Stimulated activated CD4-positive, alpha-beta T cell treated with anti-CD3 and anti-CD28 coated beads, Interleukin-2, amount 100 ng/mL, for 4 hours (primary cell): ENCODE measurements at regions not wholly inside any gene's neighbourhood (a gene's known extent, or its start where the extent isn't known, plus 50 kb on each side); places are given as distances from the start of the nearest gene placed in this dataset.
"Not testable (repeated sequence)": the region's sequence is repeated elsewhere in the genome, so short reads cannot be mapped to it uniquely, and the experiment has no call there.

Source experiments
- DNase-seq: peaks from one replicate; pipeline ENCODE4 v3.0.0-alpha.2; 2020; ENCODE audit warnings: low read depth

DNA sequence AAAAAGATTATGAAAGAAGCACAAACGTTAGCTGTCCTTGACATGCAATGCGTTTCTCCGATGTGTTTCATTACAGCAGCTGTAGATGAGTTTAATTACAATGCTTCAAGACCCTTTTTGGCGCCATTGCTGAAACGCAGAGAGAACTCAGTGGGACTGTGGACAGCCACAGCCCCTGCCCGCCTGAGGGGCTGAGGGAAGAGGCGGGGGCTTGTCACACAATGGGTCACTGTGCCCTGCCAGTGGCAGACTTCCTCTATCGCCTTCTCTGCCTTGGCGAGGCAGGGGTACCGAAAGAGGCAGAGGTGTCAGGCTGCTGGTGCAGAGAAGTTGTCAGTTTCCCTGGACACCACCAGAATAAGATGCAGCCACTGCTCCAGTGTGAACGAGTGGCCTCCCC lies 252.0 kb downstream of the NR2F2 start:
- DNase-seq: no peak

DNA sequence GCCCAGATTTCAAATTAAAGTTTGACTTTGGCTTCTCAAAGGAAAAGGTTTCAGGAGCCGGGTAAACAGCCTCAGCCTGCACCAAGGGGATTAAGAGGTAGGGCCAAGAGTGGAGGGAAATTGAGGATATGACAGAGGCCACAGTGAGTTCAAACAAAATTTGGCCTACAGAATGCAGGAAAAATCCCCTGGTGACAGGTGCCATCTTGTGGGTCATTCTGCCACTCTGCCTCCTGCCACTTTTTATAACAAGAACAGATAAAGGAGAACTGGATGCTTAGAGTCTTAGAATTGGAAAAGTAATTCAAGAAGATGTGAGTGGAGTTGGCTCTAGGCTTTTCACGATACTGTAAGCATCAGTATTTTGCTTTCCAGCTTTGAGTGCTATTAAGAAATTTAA lies 253.2 kb downstream of the NR2F2 start:
- no peak for DNase-seq

DNA sequence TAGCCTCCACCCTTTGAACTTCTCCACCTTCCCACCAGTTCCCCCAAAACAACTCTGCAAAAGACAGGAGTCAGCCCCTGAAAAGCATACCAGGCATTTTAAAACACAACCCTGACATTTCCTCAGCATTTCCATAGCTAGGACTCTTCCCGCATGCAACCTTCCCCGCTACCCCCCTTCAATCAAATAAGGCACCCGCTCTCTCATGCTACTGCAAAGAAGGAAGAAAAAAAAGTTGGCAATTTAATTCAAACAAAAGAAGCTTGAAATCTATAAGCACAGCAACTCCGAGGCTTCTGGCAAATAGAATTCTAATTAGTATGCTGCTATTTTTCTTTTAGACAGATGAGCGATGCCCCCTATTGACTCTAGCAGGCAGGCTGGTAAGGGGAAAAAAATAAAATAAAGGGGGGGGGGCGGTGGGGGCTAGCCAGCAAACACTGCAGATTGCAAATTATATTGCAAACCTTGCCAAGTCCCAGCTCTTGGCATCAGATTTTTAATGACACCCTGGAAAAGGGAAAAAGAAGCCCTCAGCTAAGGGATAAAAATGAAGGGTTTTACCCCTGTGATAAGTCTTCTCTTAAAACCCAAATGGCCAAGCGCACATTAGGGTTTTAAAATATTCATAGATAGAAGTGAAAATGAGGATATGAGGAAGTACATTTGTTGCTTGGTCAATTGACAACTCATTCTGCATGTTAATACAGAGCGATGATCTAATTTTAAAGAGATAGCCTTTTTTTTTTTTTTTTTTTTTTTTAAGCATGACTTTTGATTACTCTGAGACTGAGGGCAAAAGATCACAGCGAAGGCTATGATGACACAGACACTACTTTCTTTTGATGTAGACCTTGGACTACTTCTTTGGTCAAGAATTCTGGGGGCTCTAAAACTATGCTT lies 255.2 kb downstream of the NR2F2 start:
- DNase-seq: no peak

DNA sequence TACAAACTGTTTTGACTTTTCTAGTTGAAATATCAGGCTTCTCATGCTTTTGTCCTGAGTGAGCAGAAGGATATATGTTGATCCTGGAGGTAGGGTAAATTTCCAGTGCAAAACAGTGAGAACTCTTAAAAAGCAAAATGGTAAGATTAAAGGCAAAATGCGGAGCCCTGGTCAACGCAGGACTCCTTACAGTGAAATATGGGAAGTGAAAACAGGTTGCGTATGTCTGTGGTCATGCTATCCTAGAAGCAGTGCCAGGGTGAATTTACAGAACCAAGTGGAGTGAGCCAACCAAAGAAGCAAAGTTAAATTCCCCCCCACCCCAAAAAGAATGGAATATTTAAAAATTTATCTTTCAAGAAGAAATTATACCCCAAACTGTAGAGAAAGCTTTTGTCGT lies 256.4 kb downstream of the NR2F2 start:
- DNase-seq: no peak

DNA sequence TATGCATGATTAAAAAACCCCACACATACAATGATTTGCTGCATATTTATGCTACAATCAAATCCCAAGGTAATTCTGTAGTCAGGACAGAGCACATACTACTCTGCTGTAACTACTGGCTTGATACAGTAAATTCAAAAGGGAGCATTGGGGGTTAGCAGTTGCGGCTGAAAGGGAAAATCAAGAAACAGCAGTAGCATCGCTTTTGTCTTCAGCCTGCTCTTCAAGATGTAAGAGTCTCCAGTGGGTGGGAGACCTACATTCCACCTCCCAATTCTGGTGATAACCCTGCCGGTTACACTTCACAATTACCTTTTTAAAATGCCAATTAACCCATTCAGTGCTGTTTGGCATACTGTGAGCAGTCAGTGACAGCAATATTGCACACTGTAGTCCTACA lies 259.4 kb downstream of the NR2F2 start:
- DNase-seq: no peak

DNA sequence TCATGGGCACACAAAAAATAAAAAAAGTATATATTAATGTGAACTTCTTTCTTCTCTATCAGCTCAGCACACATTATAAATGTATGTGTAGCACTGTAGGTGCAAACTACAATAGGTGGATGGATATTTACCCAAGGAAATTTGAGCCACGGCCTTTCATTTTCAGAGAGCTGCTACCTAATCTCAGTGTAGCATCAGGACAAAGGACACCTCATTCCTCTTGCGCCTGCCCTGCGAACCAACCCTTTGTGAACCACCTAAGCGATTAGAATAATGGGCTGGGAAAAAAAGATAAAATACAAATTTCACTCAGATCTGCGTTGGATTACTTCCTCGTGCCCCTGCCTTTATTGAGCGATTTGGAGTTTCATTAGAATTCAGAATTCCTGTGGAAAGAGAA lies 263.2 kb downstream of the NR2F2 start:
- DNase-seq: no peak

DNA sequence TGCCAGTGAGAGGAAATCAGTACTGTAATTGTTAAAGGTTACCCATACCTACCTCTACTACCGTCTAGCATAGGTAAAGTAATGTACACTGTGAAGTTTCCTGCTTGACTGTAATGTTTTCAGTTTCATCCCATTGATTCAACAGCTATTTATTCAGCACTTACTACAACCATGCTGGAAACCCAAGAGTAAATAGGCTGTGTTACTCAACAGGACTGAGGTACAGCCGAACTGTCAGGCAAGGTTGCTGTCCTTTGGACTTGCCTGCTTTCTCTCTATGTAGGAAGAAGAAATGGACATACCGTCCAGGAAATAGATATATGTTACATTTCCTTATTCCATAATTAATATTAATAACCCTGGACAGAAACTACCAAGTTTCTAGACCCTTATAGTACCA lies 265.5 kb downstream of the NR2F2 start:
- no peak for DNase-seq

DNA sequence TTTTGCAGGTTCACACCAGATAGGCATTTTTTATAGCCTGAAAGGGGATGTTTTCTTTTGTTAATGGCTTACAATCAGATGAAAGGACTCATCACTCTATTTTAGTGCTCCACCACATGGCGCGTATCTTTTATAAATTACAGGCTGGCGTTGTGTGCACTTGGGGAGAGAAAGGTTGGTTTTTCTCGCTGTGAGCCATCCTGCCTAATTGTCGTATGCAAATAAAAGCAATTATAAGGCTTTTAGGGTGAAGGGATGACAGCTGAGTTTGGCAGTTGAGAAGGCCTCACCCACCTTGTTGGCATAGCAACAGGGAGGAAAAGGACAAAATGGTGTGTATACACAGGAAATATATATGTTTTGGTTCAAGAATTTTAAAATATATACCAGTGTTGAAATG lies 268.0 kb downstream of the NR2F2 start:
- DNase-seq: no peak

DNA sequence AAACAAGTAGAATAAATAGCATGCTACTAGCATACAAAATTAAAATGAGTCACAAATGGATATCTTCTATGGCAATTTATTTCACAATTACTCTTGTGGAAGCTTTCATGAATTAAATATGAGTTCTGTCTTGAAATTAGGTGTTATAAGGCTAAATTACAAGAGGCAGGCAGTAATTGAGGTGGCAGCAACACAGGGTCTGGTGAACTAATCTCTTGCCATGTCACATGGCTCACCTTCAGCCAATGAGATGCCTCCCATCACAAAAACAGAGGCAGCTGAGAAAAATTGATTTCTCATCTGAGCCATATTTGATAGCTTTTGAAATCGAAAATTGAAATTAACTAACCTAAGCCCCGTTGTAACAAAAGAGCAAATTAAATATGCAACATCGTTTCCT lies 268.8 kb downstream of the NR2F2 start:
- no peak for DNase-seq

DNA sequence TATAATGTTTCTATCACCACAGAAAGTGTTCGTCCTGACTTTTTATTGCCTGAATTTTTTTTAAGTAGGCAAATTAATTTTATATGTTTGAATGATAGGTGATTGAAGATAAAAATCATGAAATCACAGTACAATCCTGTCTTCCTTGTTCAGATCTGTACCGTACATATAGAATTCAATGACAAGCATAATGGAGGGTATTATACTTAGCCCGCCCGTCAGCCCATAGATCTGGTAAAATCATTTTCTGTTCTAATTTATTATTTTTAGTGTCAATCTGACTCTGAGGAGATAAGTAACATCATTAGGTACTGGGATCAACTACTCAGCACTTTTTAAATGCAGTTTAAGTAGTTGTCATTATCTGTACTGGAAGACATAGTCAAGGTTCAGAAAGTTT lies 269.9 kb downstream of the NR2F2 start:
- DNase-seq: no peak

DNA sequence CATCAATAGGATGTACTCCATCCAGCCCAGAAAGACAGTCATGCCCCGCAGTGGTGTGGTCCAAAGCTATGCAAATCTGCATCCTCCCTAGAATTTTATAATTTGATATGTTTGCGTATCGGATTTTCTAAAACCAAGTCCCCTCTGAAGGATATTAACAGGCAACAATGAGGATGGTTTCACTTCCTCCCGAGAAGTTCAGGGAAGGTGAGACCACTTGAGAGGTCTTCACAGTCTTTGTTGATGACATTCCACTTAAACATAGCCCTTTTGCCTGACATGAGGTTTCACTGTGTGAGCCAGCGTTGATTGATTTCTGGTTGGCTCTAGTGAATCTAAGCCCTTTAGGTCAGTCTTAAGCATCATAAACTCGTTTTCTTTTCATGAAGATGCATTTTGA lies 276.1 kb downstream of the NR2F2 start:
- no peak for DNase-seq

DNA sequence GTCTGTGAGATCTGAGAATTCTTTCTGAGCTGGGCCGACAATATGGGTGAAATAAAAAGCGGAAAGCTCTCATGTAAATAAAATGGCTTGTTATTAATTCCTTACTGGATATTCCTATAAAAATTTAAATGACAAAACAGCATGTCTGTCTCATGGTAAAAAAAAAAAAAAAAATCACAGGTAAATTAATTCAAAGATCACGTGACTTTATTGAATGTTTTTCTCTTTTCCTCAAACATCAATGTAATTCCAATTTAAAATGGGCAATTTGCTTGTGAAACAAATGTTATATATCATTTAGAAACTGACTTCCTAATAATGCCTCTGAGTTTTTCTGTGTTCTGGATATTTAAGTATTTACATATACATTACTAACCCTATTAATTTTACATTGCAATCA lies 280.3 kb downstream of the NR2F2 start:
- no peak for DNase-seq

DNA sequence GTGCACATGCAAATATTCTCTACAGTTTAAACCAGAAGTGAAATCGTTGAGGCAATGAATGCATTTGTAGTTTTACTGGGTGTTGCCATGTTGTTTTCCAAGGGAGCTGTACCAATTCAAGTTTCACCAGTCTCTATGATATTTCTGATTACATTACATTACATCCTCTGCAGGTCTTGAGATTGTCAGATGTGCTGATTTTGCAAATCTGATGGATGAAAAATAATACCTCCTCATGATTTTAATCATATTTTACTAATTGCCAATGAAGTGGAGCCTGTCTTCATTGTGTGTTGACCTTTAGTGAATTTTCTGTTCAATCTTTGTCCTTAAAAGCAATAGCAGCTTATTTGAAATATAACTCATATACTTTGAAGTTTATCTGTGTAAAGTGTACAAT lies 282.4 kb downstream of the NR2F2 start:
- DNase-seq: no peak

DNA sequence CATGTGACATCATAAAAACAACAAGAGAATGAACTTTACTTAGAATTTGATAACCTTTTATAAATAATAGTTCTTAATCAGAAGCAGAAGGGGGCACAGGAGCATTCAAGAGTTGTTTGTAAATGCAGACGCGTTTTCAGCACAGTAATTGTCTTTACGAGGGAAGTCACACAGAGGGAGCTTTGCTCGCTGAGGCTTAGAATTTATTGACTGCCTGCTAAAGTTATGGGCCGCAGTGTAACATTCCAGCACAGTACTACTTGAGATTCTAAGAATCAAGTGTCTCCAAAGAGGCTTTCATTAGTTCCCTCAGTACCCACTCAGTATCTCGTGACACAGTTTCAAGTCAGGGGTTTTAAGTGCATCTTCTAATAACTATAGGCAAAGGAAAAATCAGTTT lies 288.7 kb downstream of the NR2F2 start:
- no peak for DNase-seq

DNA sequence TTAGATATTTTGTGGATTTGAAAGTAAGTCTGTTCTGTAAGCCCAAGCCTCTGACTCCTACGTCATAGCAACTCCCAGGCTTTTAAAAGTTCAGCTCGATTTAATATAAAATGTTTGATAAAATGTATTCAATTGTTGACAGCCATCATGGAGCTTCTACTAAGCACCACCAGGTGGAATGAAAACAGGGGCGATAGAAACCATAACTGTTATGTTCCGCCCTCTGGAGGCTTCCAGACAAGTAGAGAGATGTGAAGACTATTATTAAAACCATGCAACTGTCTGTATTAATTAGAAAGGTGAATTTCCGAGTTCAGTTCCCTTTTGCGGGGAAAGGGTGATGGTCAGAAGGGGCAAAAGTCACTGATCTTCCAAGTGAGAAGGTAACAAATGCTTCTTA lies 292.2 kb downstream of the NR2F2 start:
- no peak for DNase-seq

DNA sequence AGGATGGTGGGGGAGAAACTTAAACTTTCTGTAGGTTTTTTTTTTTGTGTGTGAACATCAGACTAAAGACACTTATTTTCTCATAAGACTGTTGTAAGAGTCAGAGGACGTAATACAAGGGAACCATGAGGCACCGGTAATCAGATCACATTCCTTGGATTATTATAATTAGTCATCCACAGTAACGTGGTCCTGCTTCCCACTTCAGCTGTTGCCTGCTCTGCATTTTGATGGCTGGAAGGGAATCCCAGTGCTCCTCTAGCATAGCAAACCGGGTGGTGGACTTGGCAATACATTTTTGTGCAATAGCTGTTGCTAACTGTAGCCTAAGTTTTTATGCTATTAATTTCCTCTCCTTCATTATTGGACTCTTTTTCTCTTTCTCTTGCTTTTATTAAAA lies 294.8 kb downstream of the NR2F2 start:
- DNase-seq: no peak

DNA sequence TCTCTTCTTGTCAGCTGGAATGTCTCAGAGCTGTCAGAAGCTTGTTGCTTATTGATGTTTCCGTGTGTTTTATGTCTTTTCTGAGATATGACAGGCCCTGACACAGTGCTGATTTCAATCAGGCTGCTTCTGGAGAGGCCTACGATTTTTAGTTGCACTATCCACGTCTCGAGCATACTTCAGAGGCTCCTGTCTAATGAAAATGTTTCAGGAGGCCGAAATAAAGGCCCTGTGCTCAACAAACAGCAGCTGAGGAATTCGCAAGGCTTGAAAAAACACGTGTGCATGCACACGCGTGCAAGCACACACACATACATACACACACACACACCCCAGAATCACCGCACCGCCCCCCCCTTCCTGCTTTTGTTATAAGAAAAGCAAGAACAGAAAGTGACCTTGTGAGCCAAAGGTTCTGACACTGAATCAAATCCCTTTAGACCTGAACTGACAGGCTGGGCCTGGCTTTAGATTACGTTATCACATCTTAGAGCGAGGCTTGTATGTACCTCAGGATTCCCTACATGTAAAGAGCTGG lies 296.6 kb downstream of the NR2F2 start:
- DNase-seq: no peak

DNA sequence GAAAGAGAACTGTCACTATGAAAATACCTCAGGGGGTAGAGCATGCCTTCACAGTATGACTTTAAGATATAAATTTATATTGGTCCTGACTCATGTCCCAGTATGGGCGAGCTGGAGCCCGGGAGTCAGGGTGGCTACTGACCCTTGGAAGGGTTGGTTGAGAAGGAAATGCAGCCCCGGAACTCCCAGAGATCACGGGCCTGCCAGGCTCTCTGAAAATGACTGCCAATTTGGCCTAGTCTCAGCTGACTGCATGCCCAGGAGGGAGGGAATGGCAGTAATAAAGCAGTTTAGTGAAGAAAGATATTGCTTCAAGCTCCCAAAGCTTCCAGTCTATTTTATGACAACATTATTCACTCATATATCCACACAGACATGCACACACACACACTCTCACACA lies 299.0 kb downstream of the NR2F2 start:
- no peak for DNase-seq

DNA sequence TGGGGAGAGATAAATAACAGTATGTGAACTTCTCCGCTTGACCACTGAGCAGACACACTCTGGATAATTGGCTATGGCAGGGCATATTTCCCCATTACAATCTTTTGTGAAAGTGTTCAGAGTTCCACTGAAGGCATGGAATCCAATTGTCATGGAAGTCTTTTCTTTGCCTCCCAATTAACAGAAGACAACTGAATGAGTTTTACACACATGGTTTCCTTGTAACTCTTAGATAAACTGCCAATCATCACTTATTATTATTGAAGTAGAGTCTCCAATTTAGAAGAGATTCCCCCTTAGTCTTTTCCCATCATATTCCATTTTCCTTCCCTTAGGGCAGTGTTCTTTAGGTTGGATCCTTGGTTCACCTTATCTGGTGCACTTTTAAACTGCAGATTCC lies 308.3 kb downstream of the NR2F2 start:
- DNase-seq: no peak

DNA sequence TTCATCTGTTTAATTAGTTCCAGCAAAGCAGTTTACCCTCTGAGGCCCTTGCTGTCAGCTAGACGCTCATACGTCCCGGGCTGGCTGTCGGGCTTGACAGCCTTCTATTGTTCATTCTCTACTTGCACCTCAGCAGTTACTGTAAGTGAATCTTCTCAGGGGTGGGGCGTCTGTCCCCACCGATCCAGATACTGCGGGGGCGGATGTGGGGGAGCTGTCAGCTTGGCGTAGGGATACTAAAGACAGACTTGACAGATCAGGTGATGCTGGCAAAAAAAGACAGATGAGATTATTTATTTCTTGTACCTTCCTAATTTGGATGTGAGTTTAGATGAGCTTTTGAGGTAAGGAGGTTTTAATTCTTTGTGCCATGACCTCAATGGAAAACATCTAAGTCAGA lies 315.3 kb downstream of the NR2F2 start:
- DNase-seq: no peak

DNA sequence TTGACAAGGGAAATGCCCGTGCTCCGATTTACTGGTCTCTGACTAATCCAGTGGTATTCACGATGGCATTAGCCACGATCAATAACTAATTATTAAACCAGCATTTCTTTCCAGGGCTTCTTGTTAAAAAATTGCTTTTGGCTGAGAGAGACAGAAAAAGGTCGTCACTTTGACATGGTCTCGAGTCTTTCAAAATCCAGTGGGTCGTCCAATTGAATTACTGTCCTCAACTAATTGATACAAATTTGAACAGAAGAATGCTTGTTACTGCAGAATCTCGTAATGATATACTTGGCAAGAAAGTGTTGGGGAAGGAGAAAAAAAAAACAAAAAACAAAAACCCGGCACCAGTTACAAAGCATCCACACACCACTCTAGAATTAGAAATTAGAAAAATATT lies 318.4 kb downstream of the NR2F2 start:
- no peak for DNase-seq

DNA sequence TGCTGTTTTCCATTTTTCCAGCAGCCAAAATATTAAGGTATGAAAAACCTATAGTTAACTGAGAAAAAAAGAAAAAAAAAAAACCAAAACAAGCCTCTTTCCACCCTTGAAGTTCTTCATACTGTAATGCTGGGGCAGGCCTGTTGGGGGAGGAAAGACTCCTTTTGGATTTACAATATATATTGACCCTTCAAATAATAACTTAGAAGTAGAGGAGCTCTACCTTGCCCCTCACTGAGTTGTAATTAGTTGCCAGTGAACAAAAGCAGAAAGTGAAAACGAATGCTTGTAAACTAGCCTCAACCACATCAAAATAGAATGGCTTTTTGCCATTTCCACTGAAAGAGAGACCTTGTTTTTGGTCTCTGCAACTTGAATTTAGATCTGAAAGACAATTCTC lies 326.6 kb downstream of the NR2F2 start:
- DNase-seq: no peak

DNA sequence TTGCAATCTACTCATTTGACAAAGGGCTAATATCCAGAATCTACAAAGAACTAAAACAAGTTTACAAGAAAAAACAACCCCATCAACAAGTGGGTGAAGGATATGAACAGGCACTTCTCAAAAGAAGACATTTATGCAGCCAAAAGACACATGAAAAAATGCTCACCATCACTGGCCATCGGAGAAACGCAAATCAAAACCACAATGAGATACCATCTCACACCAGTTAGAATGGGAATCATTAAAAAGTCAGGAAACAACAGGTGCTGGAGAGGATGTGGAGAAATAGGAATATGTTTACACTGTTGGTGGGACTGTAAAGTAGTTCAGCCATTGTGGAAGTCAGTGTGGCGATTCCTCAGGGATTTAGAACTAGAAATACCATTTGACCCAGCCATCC lies 336.5 kb downstream of the NR2F2 start:
- not testable (repeated sequence) for DNase-seq

DNA sequence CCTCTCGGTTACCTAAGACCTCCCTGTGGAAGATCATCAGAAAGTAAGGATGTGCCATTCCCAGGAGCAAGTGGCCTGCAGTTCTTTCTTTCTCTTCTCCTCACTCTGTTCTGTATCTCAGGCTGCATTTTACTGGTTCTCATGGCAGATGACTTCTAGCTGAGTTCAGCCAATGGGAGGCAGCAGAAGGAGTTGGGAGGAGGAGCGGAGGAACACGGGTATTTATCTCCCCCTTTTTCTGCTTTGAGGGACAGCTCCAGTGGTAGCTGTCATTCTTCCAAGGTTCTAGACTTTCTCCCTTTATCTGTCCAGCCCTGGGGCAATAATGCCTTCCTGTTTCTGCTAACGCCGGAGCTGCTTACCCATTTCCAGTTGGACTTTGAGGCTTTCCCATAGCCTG lies 339.9 kb downstream of the NR2F2 start:
- no peak for DNase-seq
